ENCODE measurements at regions not wholly inside any gene's neighbourhood (a gene's known extent, or its start where the extent isn't known, plus 50 kb on each side); places are given as distances from the start of the nearest gene placed in this dataset.

- Mint-ChIP-seq H3K27me3 (ENCODE audit: low read depth, poor library complexity) (peaks cover 45% of the 10 kb centered on the region), H3K36me3 (ENCODE audit: low read depth) (no peaks in the 10 kb centered on the region), H3K9me3 (no peaks in the 10 kb centered on the region), H3K4me1 (peaks cover 33% of the 10 kb centered on the region), H3K27ac (no peak overlapping the region), H3K4me3 (no peak overlapping the region)
- DNase-seq: no peak
- no peak for TF ChIP-seq CTCF (IDR thresholded peaks at IDR 0.05)
Measured at GRCh38 chr16:85341972-85342695, 229.9 kb upstream of the CIBAR2 start.

- no peaks in the 10 kb centered on the region for H3K9me3 Mint-ChIP-seq
- H3K27me3 Mint-ChIP-seq (ENCODE audit: low read depth, poor library complexity): peaks cover 42% of the 10 kb centered on the region
- H3K4me3 Mint-ChIP-seq: no peak overlapping the region
- TF ChIP-seq CTCF (IDR thresholded peaks at IDR 0.05): no peak
- H3K36me3 Mint-ChIP-seq (ENCODE audit: low read depth): no peaks in the 10 kb centered on the region
- DNase-seq: no peak
- no peak overlapping the region for H3K27ac Mint-ChIP-seq
- peaks cover 36% of the 10 kb centered on the region for H3K4me1 Mint-ChIP-seq
Measured at GRCh38 chr16:85344502-85345128, 232.3 kb upstream of the CIBAR2 start.

- no peak overlapping the region for H3K4me3 Mint-ChIP-seq
- DNase-seq: no peak
- H3K4me1 Mint-ChIP-seq: peaks cover 40% of the 10 kb centered on the region
- H3K27me3 Mint-ChIP-seq (ENCODE audit: low read depth, poor library complexity): peaks cover 48% of the 10 kb centered on the region
- H3K9me3 Mint-ChIP-seq: no peaks in the 10 kb centered on the region
- no peak overlapping the region for H3K27ac Mint-ChIP-seq
- no peaks in the 10 kb centered on the region for H3K36me3 Mint-ChIP-seq (ENCODE audit: low read depth)
- no peak for TF ChIP-seq CTCF (IDR thresholded peaks at IDR 0.05)
Measured at GRCh38 chr16:85345129-85345639, 232.9 kb upstream of the CIBAR2 start.

- no peak overlapping the region for H3K4me3 Mint-ChIP-seq
- peaks cover 45% of the 10 kb centered on the region for H3K4me1 Mint-ChIP-seq
- no peak for DNase-seq
- no peak for TF ChIP-seq CTCF (IDR thresholded peaks at IDR 0.05)
- H3K36me3 Mint-ChIP-seq (ENCODE audit: low read depth): no peaks in the 10 kb centered on the region
- H3K27ac Mint-ChIP-seq: no peak overlapping the region
- H3K9me3 Mint-ChIP-seq: no peaks in the 10 kb centered on the region
- H3K27me3 Mint-ChIP-seq (ENCODE audit: low read depth, poor library complexity): peaks cover 51% of the 10 kb centered on the region
Measured at GRCh38 chr16:85346404-85347212, 234.3 kb upstream of the CIBAR2 start.

- H3K27ac Mint-ChIP-seq: no peak overlapping the region
- H3K36me3 Mint-ChIP-seq (ENCODE audit: low read depth): no peaks in the 10 kb centered on the region
- peak; percentile 53 for TF ChIP-seq CTCF (IDR thresholded peaks at IDR 0.05)
- no peaks in the 10 kb centered on the region for H3K9me3 Mint-ChIP-seq
- H3K27me3 Mint-ChIP-seq (ENCODE audit: low read depth, poor library complexity): peaks cover 51% of the 10 kb centered on the region
- H3K4me3 Mint-ChIP-seq: no peak overlapping the region
- peak; percentile 47 for DNase-seq
- peaks cover 44% of the 10 kb centered on the region for H3K4me1 Mint-ChIP-seq
Measured at GRCh38 chr16:85347213-85347591, 234.9 kb upstream of the CIBAR2 start.

All from nephron progenitor cell (in vitro differentiated cells).